ENCODE measurements at regions not wholly inside any gene's neighbourhood (a gene's known extent, or its start where the extent isn't known, plus 50 kb on each side); places are given as distances from the start of the nearest gene placed in this dataset.

- H3K4me3 ChIP-seq (ENCODE audit: low read depth in 2 of 2, low read length in 1 of 2), result no peak overlapping the region
- H3K36me3 ChIP-seq (replicated peaks in 1 of 2; ENCODE audit: control insufficient read depth in 1 of 2, insufficient read depth in 2 of 2, low read length in 1 of 2), result no peaks in the 10 kb centered on the region
- DNase-seq, result no peak
- H3K4me1 ChIP-seq (ENCODE audit: control insufficient read depth in 1 of 2, insufficient read depth in 2 of 2, low read depth in 1 of 2, low read length in 1 of 2), result no peaks in the 10 kb centered on the region
- H3K27ac ChIP-seq (ENCODE audit: low read depth in 2 of 2, low read length in 1 of 2), result no peak overlapping the region
- no peaks in the 10 kb centered on the region for H3K27me3 ChIP-seq (ENCODE audit: insufficient read depth)
- no peak overlapping the region for H3K4me2 ChIP-seq
- H3K9me3 ChIP-seq, result no peaks in the 10 kb centered on the region
- TF ChIP-seq RFX5 (IDR thresholded peaks at IDR 0.05; ENCODE audit: low read length) (no peak), IRF3 (IDR thresholded peaks at IDR 0.05; ENCODE audit: low read depth, low read length) (no peak), NRF1 (IDR thresholded peaks at IDR 0.05; ENCODE audit: low read depth, low read length) (no peak), RXRA (IDR thresholded peaks at IDR 0.05; ENCODE audit: borderline replicate concordance, low read depth) (no peak), SMC3 (IDR thresholded peaks at IDR 0.05; ENCODE audit: low read depth, low read length) (no peak), GATA2 (CRISPR knock-in tag; IDR thresholded peaks at IDR 0.05) (no peak), TAF1 (IDR thresholded peaks at IDR 0.05; ENCODE audit: borderline replicate concordance, low read depth, low read length) (no peak)
- ChIA-PET POLR2A (no interaction called here), CTCF (no interaction called here)
- no peaks in the 10 kb centered on the region for H3F3A ChIP-seq (replicated peaks; ENCODE audit: insufficient read depth)
- WGBS (ENCODE audit: low lambda C conversion rate), result 36% methylated on average over 3 of the region's 3 CpGs
- H3K9me2 ChIP-seq, result no peaks in the 10 kb centered on the region
- no peaks in the 10 kb centered on the region for H3K79me2 ChIP-seq (ENCODE audit: insufficient read depth)
- no peaks in the 10 kb centered on the region for H4K20me1 ChIP-seq (ENCODE audit: insufficient read depth)
- no peak overlapping the region for H3K9ac ChIP-seq
- no peak overlapping the region for H2AFZ ChIP-seq (ENCODE audit: low read depth)
Measured at GRCh38 chr18:51998066-51998465, 341.9 kb upstream of the DCC start.

- ChIA-PET POLR2A (no interaction called here), CTCF (no interaction called here)
- no peak overlapping the region for H3K4me2 ChIP-seq
- no peak overlapping the region for H3K9ac ChIP-seq
- H3K36me3 ChIP-seq (replicated peaks in 1 of 2; ENCODE audit: control insufficient read depth in 1 of 2, insufficient read depth in 2 of 2, low read length in 1 of 2), result no peaks in the 10 kb centered on the region
- no peaks in the 10 kb centered on the region for H3K4me1 ChIP-seq (ENCODE audit: control insufficient read depth in 1 of 2, insufficient read depth in 2 of 2, low read depth in 1 of 2, low read length in 1 of 2)
- H3K79me2 ChIP-seq (ENCODE audit: insufficient read depth), result no peaks in the 10 kb centered on the region
- 24% methylated on average over 3 of the region's 3 CpGs for WGBS (ENCODE audit: low lambda C conversion rate)
- H3K27ac ChIP-seq (ENCODE audit: low read depth in 2 of 2, low read length in 1 of 2), result no peak overlapping the region
- H3K27me3 ChIP-seq (ENCODE audit: insufficient read depth), result no peaks in the 10 kb centered on the region
- no peak for DNase-seq
- H2AFZ ChIP-seq (ENCODE audit: low read depth), result no peak overlapping the region
- H3F3A ChIP-seq (replicated peaks; ENCODE audit: insufficient read depth), result no peaks in the 10 kb centered on the region
- no peak overlapping the region for H3K4me3 ChIP-seq (ENCODE audit: low read depth in 2 of 2, low read length in 1 of 2)
- no peaks in the 10 kb centered on the region for H3K9me2 ChIP-seq
- no peaks in the 10 kb centered on the region for H3K9me3 ChIP-seq
- no peak for TF ChIP-seq FOSL2 (IDR thresholded peaks at IDR 0.05; ENCODE audit: borderline replicate concordance, low read depth)
- no peak for TF ChIP-seq MAX (IDR thresholded peaks at IDR 0.05; ENCODE audit: low read depth)
- no peak for TF ChIP-seq GABPA (IDR thresholded peaks at IDR 0.05; ENCODE audit: low read depth)
- no peak for TF ChIP-seq NFIC (IDR thresholded peaks at IDR 0.05; ENCODE audit: borderline replicate concordance)
- no peak for TF ChIP-seq GATA2 (CRISPR knock-in tag; IDR thresholded peaks at IDR 0.05)
- TF ChIP-seq RFX5 (IDR thresholded peaks at IDR 0.05; ENCODE audit: low read length), result no peak
- TF ChIP-seq FOXM1 (IDR thresholded peaks at IDR 0.05; ENCODE audit: low read depth), result no peak
- no peak for TF ChIP-seq FOXJ3 (CRISPR knock-in tag; IDR thresholded peaks at IDR 0.05)
- no peak for TF ChIP-seq CHD2 (IDR thresholded peaks at IDR 0.05; ENCODE audit: low read length, partially characterized antibody)
- no peak for TF ChIP-seq SIN3A (IDR thresholded peaks at IDR 0.05; ENCODE audit: borderline replicate concordance, low read depth, low read length)
- no peak for TF ChIP-seq EP300 (IDR thresholded peaks at IDR 0.05; ENCODE audit: borderline replicate concordance in 1 of 2, low read depth in 1 of 2, low read length in 1 of 2)
- TF ChIP-seq TAF1 (IDR thresholded peaks at IDR 0.05; ENCODE audit: borderline replicate concordance, low read depth, low read length), result no peak
- TF ChIP-seq USF1 (IDR thresholded peaks at IDR 0.05; ENCODE audit: borderline replicate concordance, low read depth), result no peak
- no peaks in the 10 kb centered on the region for H4K20me1 ChIP-seq (ENCODE audit: insufficient read depth)
Measured at GRCh38 chr18:51998711-51999110, 341.3 kb upstream of the DCC start.

All from SK-N-SH (cell line).